ENCODE measurements at regions not wholly inside any gene's neighbourhood (a gene's known extent, or its start where the extent isn't known, plus 50 kb on each side); places are given as distances from the start of the nearest gene placed in this dataset.

GRCh38 chr2:234629596-234629995, 132.7 kb upstream of the ARL4C start:
- TF ChIP-seq POLR2A (IDR thresholded peaks at IDR 0.05) (no peak), CTCF (IDR thresholded peaks at IDR 0.05) (no peak)
- intact Hi-C loops (cut with DNase I; ENCODE audit: low total_unique reads), result no loop called here
- Histone ChIP-seq H3K27ac (no peak overlapping the region), H3K4me1 (no peaks in the 10 kb centered on the region), H3K4me3 (no peak overlapping the region), H3K27me3 (no peaks in the 10 kb centered on the region), H3K36me3 (ENCODE audit: low read depth, missing control alignments) (no peaks in the 10 kb centered on the region), H3K9me3 (no peaks in the 10 kb centered on the region)
- WGBS, 2 donors, result 71 to 76% methylated on average over 3 of the region's 3 CpGs
- no peak for DNase-seq

- TF ChIP-seq POLR2A (IDR thresholded peaks at IDR 0.05) (no peak), CTCF (IDR thresholded peaks at IDR 0.05) (no peak)
- no peak for DNase-seq
- H3K9me3 ChIP-seq, result no peaks in the 10 kb centered on the region
- 73 to 87% methylated on average over 5 of the region's 5 CpGs for WGBS, 2 donors
- H3K27ac ChIP-seq, result no peak overlapping the region
- H3K27me3 ChIP-seq, result no peaks in the 10 kb centered on the region
- H3K4me1 ChIP-seq, result no peaks in the 10 kb centered on the region
- intact Hi-C loops (cut with DNase I; ENCODE audit: low total_unique reads), result no loop called here
- no peak overlapping the region for H3K4me3 ChIP-seq
- H3K36me3 ChIP-seq (ENCODE audit: low read depth, missing control alignments), result no peaks in the 10 kb centered on the region
Observed at GRCh38 chr2:234628953-234629352, 132.1 kb upstream of the ARL4C start.

GRCh38 chr2:234627308-234627707, 130.4 kb upstream of the ARL4C start:
- no peak for DNase-seq
- Histone ChIP-seq H3K9me3 (no peaks in the 10 kb centered on the region), H3K4me3 (no peak overlapping the region), H3K27me3 (no peaks in the 10 kb centered on the region), H3K36me3 (ENCODE audit: low read depth, missing control alignments) (no peaks in the 10 kb centered on the region), H3K4me1 (peaks cover 7% of the 10 kb centered on the region), H3K27ac (no peak overlapping the region)
- intact Hi-C loops (cut with DNase I; ENCODE audit: low total_unique reads), result no loop called here
- WGBS, 2 donors, result 69 to 83% methylated on average over 2 of the region's 2 CpGs
- TF ChIP-seq POLR2A (IDR thresholded peaks at IDR 0.05) (no peak), CTCF (IDR thresholded peaks at IDR 0.05) (no peak)

GRCh38 chr2:234626566-234627130, 129.8 kb upstream of the ARL4C start:
- no peak overlapping the region for H3K27ac ChIP-seq
- intact Hi-C loops (cut with DNase I; ENCODE audit: low total_unique reads), result no loop called here
- 84 to 85% methylated on average over 7 of the region's 7 CpGs for WGBS, 2 donors
- H3K4me1 ChIP-seq, result peaks cover 7% of the 10 kb centered on the region
- no peak for TF ChIP-seq POLR2A (IDR thresholded peaks at IDR 0.05)
- no peak for TF ChIP-seq CTCF (IDR thresholded peaks at IDR 0.05)
- H3K9me3 ChIP-seq, result no peaks in the 10 kb centered on the region
- H3K4me3 ChIP-seq, result no peak overlapping the region
- H3K27me3 ChIP-seq, result no peaks in the 10 kb centered on the region
- H3K36me3 ChIP-seq (ENCODE audit: low read depth, missing control alignments), result no peaks in the 10 kb centered on the region
- no peak for DNase-seq

GRCh38 chr2:234625626-234626250, 128.9 kb upstream of the ARL4C start:
- no peak for DNase-seq
- intact Hi-C loops (cut with DNase I; ENCODE audit: low total_unique reads), result no loop called here
- Histone ChIP-seq H3K36me3 (ENCODE audit: low read depth, missing control alignments) (no peaks in the 10 kb centered on the region), H3K4me3 (no peak overlapping the region), H3K27ac (no peak overlapping the region), H3K4me1 (peaks cover 7% of the 10 kb centered on the region), H3K9me3 (no peaks in the 10 kb centered on the region), H3K27me3 (no peaks in the 10 kb centered on the region)
- TF ChIP-seq CTCF (IDR thresholded peaks at IDR 0.05) (no peak), POLR2A (IDR thresholded peaks at IDR 0.05) (no peak)
- 63 to 86% methylated on average over 4 of the region's 4 CpGs for WGBS, 2 donors
